ENCODE measurements at regions not wholly inside any gene's neighbourhood (a gene's known extent, or its start where the extent isn't known, plus 50 kb on each side); places are given as distances from the start of the nearest gene placed in this dataset.

- H3K27ac ChIP-seq = no peak overlapping the region
Measured at GRCh38 chr13:26967119-26968038, 204.2 kb downstream of the USP12 start.

GRCh38 chr13:26966701-26967080, 204.9 kb downstream of the USP12 start:
- H3K4me1 ChIP-seq = no peaks in the 10 kb centered on the region
- no peaks in the 10 kb centered on the region for H3K27me3 ChIP-seq
- no peak overlapping the region for H3K4me3 ChIP-seq
- H3K36me3 ChIP-seq = no peaks in the 10 kb centered on the region
- H3K9me3 ChIP-seq = no peaks in the 10 kb centered on the region
- no peak for TF ChIP-seq CTCF (IDR thresholded peaks at IDR 0.05)
- no peak for DNase-seq (ENCODE audit: low spot score in 2 of 2)
- intact Hi-C loops (cut with DNase I) = no loop called here
- H3K27ac ChIP-seq = no peak overlapping the region

More at GRCh38 chr13:26967119-26968038, 204.2 kb downstream of the USP12 start:
- Histone ChIP-seq H3K9me3 (no peaks in the 10 kb centered on the region), H3K36me3 (no peaks in the 10 kb centered on the region), H3K4me1 (no peaks in the 10 kb centered on the region), H3K27me3 (no peaks in the 10 kb centered on the region), H3K4me3 (no peak overlapping the region)
- no peak for DNase-seq (ENCODE audit: low spot score in 2 of 2)
- TF ChIP-seq CTCF (IDR thresholded peaks at IDR 0.05) = no peak
- intact Hi-C loops (cut with DNase I) = no loop called here

GRCh38 chr13:26965952-26966700, 205.5 kb downstream of the USP12 start:
- Histone ChIP-seq H3K27me3 (no peaks in the 10 kb centered on the region), H3K4me3 (no peak overlapping the region), H3K9me3 (no peaks in the 10 kb centered on the region), H3K36me3 (no peaks in the 10 kb centered on the region), H3K4me1 (no peaks in the 10 kb centered on the region), H3K27ac (no peak overlapping the region)
- DNase-seq (ENCODE audit: low spot score in 2 of 2) = no peak
- intact Hi-C loops (cut with DNase I) = no loop called here
- TF ChIP-seq CTCF (IDR thresholded peaks at IDR 0.05) = no peak

GRCh38 chr13:26964278-26965250, 204.0 kb upstream of the GPR12 start:
- H3K27ac ChIP-seq = no peak overlapping the region
- H3K9me3 ChIP-seq = no peaks in the 10 kb centered on the region
- H3K27me3 ChIP-seq = no peaks in the 10 kb centered on the region
- DNase-seq (ENCODE audit: low spot score in 2 of 2) = no peak
- no peak for TF ChIP-seq CTCF (IDR thresholded peaks at IDR 0.05)
- no peak overlapping the region for H3K4me3 ChIP-seq
- H3K4me1 ChIP-seq = no peaks in the 10 kb centered on the region
- intact Hi-C loops (cut with DNase I) = no loop called here
- no peaks in the 10 kb centered on the region for H3K36me3 ChIP-seq

- H3K4me3 ChIP-seq = no peak overlapping the region
- H3K9me3 ChIP-seq = no peaks in the 10 kb centered on the region
- no peaks in the 10 kb centered on the region for H3K4me1 ChIP-seq
- no peaks in the 10 kb centered on the region for H3K36me3 ChIP-seq
- no peaks in the 10 kb centered on the region for H3K27me3 ChIP-seq
- H3K27ac ChIP-seq = no peak overlapping the region
- intact Hi-C loops (cut with DNase I) = no loop called here
- TF ChIP-seq CTCF (IDR thresholded peaks at IDR 0.05) = no peak
- no peak for DNase-seq (ENCODE audit: low spot score in 2 of 2)
Measured at GRCh38 chr13:26962671-26963070, 202.1 kb upstream of the GPR12 start.
